BLaER1 (cell line): ENCODE measurements at regions not wholly inside any gene's neighbourhood (a gene's known extent, or its start where the extent isn't known, plus 50 kb on each side); places are given as distances from the start of the nearest gene placed in this dataset.

ENCODE experiments used
- H3K27ac ChIP-seq: shearing (Covaris generic); formaldehyde crosslinking; 2 replicates; pipeline ENCODE4 v1.8.1; 2022
- H3K27me3 ChIP-seq: shearing (Covaris generic); formaldehyde crosslinking; 2 replicates; pipeline ENCODE4 v1.8.1; 2022
- H3K36me3 ChIP-seq: shearing (Covaris generic); formaldehyde crosslinking; 2 replicates; pipeline ENCODE4 v1.8.1; 2022
- H3K4me1 ChIP-seq: shearing (Covaris generic); formaldehyde crosslinking; 2 replicates; pipeline ENCODE4 v1.8.1; 2022
- H3K4me2 ChIP-seq: shearing (Covaris generic); formaldehyde crosslinking; 2 replicates; pipeline ENCODE4 v1.8.1; 2022
- H3K4me3 ChIP-seq: shearing (Covaris generic); formaldehyde crosslinking; 2 replicates; pipeline ENCODE4 v1.8.1; 2022
- H3K9ac ChIP-seq: shearing (Covaris generic); formaldehyde crosslinking; 2 replicates; pipeline ENCODE4 v1.8.1; 2022
- H3K9me3 ChIP-seq: shearing (Covaris generic); formaldehyde crosslinking; 2 replicates; pipeline ENCODE4 v1.8.1; 2022
- H4K20me1 ChIP-seq: shearing (Covaris generic); formaldehyde crosslinking; 2 replicates; pipeline ENCODE4 v1.8.1; 2022
- Cebpa-rat ChIP-seq: shearing (Covaris generic); IDR thresholded peaks from 2 replicates; pipeline ENCODE4 v1.8.1; 2022

DNA sequence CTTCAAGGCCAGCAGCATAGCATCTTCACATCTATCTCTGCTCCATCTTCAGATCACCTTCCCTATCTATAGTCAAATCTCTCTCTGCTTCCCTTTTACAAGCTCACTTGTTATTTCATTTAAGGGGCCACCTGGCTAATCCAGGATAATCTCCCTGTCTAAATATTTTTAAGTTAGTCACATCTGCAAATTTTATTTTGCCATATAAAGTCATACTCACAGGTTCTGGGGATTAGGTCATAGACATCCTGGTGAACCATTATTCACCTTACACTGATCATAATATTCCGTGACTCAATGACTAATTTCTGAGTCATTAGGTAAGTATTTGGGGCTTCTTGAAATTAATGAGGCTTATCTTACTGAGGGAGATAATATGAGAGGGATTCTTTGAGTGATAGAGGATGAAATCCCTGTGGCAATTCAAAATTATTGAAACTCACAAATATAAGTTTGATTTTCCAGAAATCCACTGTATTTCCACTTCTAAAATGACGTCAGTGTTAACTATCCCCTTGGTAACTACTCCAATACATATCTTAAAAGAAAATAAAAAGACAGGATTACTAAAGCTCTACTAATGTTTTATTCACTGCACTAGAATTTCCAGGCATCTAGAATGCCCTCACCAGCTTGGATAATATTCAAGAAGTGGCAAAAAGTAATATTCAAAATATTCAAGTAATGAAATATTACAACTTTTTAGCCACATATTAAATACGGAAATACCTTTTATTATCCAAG is 93.7 kb upstream of the RBMS3 start:
- no peak overlapping the region for H3K27ac ChIP-seq
- no peaks in the 10 kb centered on the region for H3K36me3 ChIP-seq
- no peak overlapping the region for H3K4me3 ChIP-seq
- no peaks in the 10 kb centered on the region for H3K27me3 ChIP-seq
- H3K4me1 ChIP-seq, result no peaks in the 10 kb centered on the region
- no peaks in the 10 kb centered on the region for H4K20me1 ChIP-seq
- TF ChIP-seq Cebpa-rat, result no peak
- H3K9me3 ChIP-seq, result no peaks in the 10 kb centered on the region
- H3K9ac ChIP-seq, result no peak overlapping the region
- no peak overlapping the region for H3K4me2 ChIP-seq

DNA sequence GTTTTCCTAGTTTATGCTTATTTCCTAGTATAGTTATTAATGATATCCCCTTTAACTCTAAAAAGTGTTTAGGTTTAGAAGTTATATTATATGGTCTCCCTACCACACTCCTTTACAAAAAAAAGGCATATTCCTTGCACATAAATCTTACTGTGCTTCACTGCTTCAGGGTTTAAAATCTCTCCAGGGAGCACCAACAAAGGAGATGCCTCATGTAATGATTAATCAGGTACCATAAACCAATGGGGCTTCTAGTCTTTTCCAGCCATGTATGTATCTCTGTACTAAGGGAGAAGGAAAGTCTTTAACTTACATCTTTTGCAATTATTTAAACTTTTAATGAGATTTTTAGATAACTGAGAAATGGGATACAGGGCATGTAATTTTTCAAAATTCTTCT is 91.5 kb upstream of the RBMS3 start:
- H3K27ac ChIP-seq, result no peak overlapping the region

DNA sequence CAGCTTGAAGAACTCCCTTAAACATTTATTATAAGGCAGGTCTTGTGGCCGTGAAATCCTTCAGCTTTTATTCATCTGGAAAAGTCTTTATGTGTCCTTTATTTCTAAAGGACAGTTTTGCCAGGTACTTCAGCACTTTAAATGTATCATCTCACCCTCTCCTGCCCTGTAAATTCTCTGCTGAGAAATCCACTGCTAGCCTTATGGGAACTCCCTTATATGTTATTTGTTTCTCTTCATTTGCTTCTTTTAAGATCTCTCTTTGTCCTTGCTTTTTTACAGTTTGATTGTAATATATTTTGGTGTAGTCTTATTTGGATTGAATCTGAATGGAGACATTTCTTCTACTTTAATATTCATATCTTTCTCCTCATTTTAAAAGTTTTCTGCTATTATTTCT is 86.7 kb upstream of the RBMS3 start:
- Histone ChIP-seq H3K27me3 (no peaks in the 10 kb centered on the region), H3K27ac (no peak overlapping the region), H3K4me1 (no peaks in the 10 kb centered on the region), H4K20me1 (no peaks in the 10 kb centered on the region), H3K4me2 (no peak overlapping the region), H3K36me3 (no peaks in the 10 kb centered on the region), H3K9me3 (0 out of 2 replicates have a peak, but pooled peaks cover 3% of the 10 kb centered on the region), H3K4me3 (no peak overlapping the region), H3K9ac (no peak overlapping the region)
- TF ChIP-seq Cebpa-rat, result no peak

More for the DNA sequence above, 91.5 kb upstream of the RBMS3 start:
- Histone ChIP-seq H3K4me2 (no peak overlapping the region), H3K27me3 (no peaks in the 10 kb centered on the region), H3K9ac (no peak overlapping the region), H4K20me1 (no peaks in the 10 kb centered on the region), H3K36me3 (no peaks in the 10 kb centered on the region), H3K9me3 (no peaks in the 10 kb centered on the region), H3K4me1 (no peaks in the 10 kb centered on the region), H3K4me3 (no peak overlapping the region)
- no peak for TF ChIP-seq Cebpa-rat

DNA sequence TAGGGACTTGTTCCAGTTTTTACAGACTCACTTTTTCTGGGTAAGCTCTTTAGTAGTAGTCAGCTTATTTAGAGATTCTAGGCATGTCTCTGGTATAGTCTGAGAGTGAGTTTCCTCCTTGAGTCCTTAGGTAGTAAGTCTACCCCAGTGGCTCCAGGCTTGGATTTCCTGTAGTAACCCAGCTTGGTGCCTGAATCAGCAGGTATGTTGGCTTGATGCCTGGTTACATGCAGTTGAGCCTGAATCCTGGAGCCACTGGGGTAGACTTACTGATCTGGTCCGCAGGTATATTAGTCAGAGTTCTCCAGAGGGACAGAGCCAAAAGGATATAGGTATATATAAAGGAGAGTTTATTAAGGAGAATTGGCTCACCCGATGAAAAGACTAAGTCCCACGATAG is 85.8 kb upstream of the RBMS3 start:
- H3K27me3 ChIP-seq, result no peaks in the 10 kb centered on the region
- H3K36me3 ChIP-seq, result no peaks in the 10 kb centered on the region
- H3K4me2 ChIP-seq, result no peak overlapping the region
- no peak overlapping the region for H3K27ac ChIP-seq
- H3K9me3 ChIP-seq, result 0 out of 2 replicates have a peak, but pooled peaks cover 3% of the 10 kb centered on the region
- TF ChIP-seq Cebpa-rat, result no peak
- H4K20me1 ChIP-seq, result no peaks in the 10 kb centered on the region
- no peaks in the 10 kb centered on the region for H3K4me1 ChIP-seq
- H3K9ac ChIP-seq, result no peak overlapping the region
- no peak overlapping the region for H3K4me3 ChIP-seq

DNA sequence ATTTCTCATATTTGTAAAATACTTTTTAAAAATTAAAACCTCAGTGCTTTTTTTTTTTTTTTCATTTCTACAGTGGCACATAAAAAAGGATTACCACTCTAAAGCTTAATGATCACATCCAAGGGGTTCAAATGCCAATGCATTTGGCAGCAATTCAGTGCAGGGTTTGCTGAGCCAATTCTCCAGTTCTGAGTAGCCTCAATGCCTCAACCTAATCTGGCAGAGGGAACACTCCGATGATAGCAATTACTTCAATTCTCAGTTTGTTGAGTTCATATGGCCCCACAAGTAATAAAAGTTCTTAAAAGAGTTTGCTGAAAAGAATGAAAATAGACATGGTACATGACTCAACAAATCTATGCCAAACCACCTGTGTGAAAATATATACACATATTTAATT is 79.3 kb upstream of the RBMS3 start:
- Histone ChIP-seq H3K9me3 (no peaks in the 10 kb centered on the region), H3K27ac (no peak overlapping the region), H3K4me2 (no peak overlapping the region), H4K20me1 (no peaks in the 10 kb centered on the region), H3K9ac (no peak overlapping the region), H3K4me3 (no peak overlapping the region), H3K36me3 (no peaks in the 10 kb centered on the region), H3K27me3 (no peaks in the 10 kb centered on the region), H3K4me1 (no peaks in the 10 kb centered on the region)
- TF ChIP-seq Cebpa-rat, result no peak

DNA sequence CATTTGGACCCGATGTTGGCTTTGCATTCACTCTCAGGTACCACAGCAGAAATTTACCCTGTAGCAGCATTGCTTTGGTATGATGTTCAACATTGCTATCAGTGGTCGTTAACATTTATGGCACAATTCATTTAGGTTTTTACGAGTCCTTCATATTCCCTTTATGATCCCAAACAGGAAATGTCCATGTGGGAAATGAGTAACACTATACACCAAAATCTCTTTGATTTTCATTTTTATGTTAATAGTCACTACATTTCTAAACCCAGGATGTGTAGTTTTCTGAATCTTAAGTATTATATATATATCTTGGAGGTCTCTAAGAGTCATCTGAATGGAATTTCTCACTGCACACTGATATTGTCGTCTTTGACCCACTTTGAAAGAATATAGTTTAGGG is 78.5 kb upstream of the RBMS3 start:
- H3K4me2 ChIP-seq, result no peak overlapping the region
- H3K4me3 ChIP-seq, result no peak overlapping the region
- no peak for TF ChIP-seq Cebpa-rat

DNA sequence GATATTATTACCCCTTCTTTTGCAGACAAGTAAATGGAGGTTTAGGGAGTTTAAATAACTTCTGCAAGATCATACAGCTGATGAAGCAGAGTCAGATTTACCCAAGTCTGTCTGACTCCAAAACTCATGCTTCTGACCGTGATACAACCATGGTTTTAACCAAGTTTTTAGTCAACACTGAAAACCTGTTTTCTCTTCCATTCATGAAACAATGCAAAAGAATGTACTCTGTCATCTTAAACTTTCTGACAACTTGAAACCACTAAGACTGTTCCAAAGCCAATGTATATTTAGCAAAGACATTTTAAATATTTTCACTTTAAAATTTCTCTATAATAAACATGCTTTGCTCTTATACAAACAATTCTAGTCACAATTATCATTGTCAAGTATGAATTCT is 77.0 kb upstream of the RBMS3 start:
- no peak overlapping the region for H3K9ac ChIP-seq
- no peak for TF ChIP-seq Cebpa-rat

More for the DNA sequence above, 78.5 kb upstream of the RBMS3 start:
- Histone ChIP-seq H3K9me3 (no peaks in the 10 kb centered on the region), H3K9ac (no peak overlapping the region), H4K20me1 (no peaks in the 10 kb centered on the region), H3K27ac (no peak overlapping the region), H3K36me3 (no peaks in the 10 kb centered on the region), H3K4me1 (no peaks in the 10 kb centered on the region), H3K27me3 (no peaks in the 10 kb centered on the region)

DNA sequence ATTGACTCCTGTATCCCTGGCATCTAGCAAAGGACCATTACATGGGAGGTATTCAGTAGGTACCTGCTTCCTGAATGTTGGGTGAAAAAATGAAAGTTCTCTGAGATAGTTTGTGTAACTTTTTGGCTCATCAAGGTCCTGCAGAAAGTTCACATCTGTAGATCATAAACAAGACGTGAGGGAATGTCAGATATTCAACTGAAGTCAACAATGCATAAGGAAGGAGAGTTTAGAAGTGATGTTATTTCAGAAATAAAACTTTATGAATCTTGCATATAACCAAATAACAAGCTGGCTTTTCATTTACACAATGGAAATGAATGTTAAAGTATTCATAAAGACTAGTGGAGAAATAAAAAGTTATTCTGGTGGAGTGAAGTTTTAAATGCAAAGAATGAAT is 73.4 kb upstream of the RBMS3 start:
- no peak overlapping the region for H3K27ac ChIP-seq
- no peaks in the 10 kb centered on the region for H4K20me1 ChIP-seq
- H3K9me3 ChIP-seq, result no peaks in the 10 kb centered on the region

More for the DNA sequence above, 77.0 kb upstream of the RBMS3 start:
- Histone ChIP-seq H3K4me1 (no peaks in the 10 kb centered on the region), H3K27me3 (no peaks in the 10 kb centered on the region), H3K4me2 (no peak overlapping the region), H3K4me3 (no peak overlapping the region), H3K9me3 (no peaks in the 10 kb centered on the region), H3K36me3 (no peaks in the 10 kb centered on the region), H4K20me1 (no peaks in the 10 kb centered on the region), H3K27ac (no peak overlapping the region)

DNA sequence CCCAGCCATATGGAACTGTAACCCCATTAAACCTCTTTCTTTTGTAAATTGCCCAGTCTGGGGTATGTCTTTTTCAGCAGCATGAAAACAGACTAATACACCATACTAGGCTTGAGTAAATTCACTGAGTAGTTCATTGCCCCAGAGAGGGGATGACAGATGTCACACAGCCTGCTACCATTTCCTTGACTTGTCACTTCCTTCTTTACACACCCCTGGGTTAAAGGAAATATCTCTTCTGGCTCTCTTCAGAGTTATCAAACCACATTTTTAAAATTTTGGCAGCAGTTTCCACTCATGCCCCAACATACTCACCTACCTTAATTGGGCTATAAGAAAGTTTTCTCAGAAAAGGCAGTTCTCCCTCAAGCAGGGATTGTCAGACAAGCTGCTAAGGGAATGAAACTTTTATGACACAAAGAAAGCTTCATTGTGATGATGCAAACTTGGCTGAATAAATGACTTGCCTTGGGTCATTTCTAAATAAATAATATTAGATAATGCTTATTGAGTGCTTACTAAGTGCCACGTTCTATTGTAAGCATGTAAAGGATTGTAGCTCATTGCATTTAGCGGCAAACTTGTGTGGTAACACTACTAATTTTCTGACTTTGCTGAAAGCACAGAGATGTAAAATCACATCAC is 68.0 kb upstream of the RBMS3 start:
- no peak overlapping the region for H3K4me3 ChIP-seq
- H3K27me3 ChIP-seq, result no peaks in the 10 kb centered on the region
- peaks cover 6% of the 10 kb centered on the region; the same call in 1 of the 2 replicates for H3K4me1 ChIP-seq
- no peak overlapping the region for H3K4me2 ChIP-seq
- H3K9ac ChIP-seq, result no peak overlapping the region
- H3K27ac ChIP-seq, result no peak overlapping the region
- no peak for TF ChIP-seq Cebpa-rat
- H3K9me3 ChIP-seq, result no peaks in the 10 kb centered on the region
- no peaks in the 10 kb centered on the region for H3K36me3 ChIP-seq
- H4K20me1 ChIP-seq, result no peaks in the 10 kb centered on the region

More for the DNA sequence above, 73.4 kb upstream of the RBMS3 start:
- no peak for TF ChIP-seq Cebpa-rat
- Histone ChIP-seq H3K9ac (no peak overlapping the region), H3K36me3 (no peaks in the 10 kb centered on the region), H3K4me1 (peaks cover under 1% of the 10 kb centered on the region; the same call in 1 of the 2 replicates), H3K4me3 (no peak overlapping the region), H3K4me2 (no peak overlapping the region), H3K27me3 (no peaks in the 10 kb centered on the region)

DNA sequence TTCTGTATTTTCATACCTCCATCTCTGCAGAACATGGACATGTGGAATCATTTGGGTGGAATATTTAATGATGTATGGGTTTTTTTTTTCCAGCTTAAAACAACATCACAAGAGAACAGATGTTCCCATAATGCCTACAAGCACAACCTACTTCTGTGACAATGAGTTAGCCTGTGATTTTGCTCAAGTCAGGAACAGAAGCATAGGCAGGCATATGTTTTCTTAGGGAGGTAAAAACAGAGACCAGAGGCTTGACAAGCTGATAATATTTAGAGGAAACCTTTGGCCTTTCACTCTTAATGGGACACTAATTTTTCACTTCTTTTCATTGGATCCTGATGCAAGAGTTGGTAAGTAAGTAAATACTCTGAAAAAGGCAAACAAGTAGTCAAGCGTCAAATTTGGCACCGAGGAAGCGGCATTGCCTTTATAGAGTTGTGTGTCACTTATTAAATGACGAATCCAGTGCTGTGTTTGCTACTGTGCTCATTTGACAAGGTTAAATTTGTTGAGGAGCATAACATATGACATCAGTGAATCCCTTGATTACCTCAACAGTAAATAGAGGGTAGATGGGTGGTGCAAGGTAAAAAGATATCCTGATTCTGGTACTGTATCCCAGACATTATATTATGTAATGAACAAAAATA is 66.7 kb upstream of the RBMS3 start:
- no peaks in the 10 kb centered on the region for H3K36me3 ChIP-seq
- no peak overlapping the region for H3K9ac ChIP-seq
- TF ChIP-seq Cebpa-rat, result no peak
- H3K4me3 ChIP-seq, result no peak overlapping the region
- no peak overlapping the region for H3K27ac ChIP-seq
- no peaks in the 10 kb centered on the region for H4K20me1 ChIP-seq
- H3K9me3 ChIP-seq, result no peaks in the 10 kb centered on the region
- H3K4me2 ChIP-seq, result no peak overlapping the region
- H3K27me3 ChIP-seq, result no peaks in the 10 kb centered on the region
- H3K4me1 ChIP-seq, result peaks cover 6% of the 10 kb centered on the region; the same call in 1 of the 2 replicates
